OCI-LY7 (cell line): ENCODE measurements at regions not wholly inside any gene's neighbourhood (a gene's known extent, or its start where the extent isn't known, plus 50 kb on each side); places are given as distances from the start of the nearest gene placed in this dataset.

Source experiments
- EZH2phosphoT487 ChIP-seq: fragments of 200-600 bp; sonication (generic); IDR thresholded peaks from 2 replicates; pipeline ENCODE4 v1.6.1; 2018; ENCODE audit warnings: low read depth, borderline replicate concordance, mild to moderate bottlenecking, mixed run types, antibody characterized with exemption, low read length, moderate library complexity, mixed read lengths
- TF ChIP-seq, protein P1 (sequence below): fragments of 200-600 bp; sonication (generic); conservative IDR thresholded peaks from 2 replicates; pipeline ENCODE4 v1.5.1; 2014; ENCODE audit warnings: mild to moderate bottlenecking, antibody characterized with exemption, low read length, moderate library complexity, mixed read lengths

DNA sequence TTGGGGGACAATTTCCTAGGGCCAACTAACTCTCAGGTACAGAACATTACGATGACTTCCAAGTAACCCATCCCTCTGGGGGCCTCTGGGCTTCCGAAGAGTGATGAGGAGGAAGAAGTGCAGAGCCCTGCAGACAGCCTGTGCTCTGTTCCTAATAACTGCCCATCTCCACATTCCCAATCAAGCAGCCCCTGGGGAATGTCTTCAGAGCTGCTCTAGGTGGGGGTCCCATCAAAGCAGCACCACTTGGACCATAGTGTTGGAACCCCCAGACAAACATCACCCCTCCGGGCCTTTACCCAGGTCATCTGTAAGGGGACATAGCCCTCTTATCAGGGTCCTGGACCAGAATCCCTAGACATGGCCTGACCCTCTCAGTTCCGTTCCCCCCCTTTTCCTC, 357.3 kb downstream of the NPHP4 start:
- no peak for TF ChIP-seq EZH2phosphoT487
- TF ChIP-seq, protein P1, sequence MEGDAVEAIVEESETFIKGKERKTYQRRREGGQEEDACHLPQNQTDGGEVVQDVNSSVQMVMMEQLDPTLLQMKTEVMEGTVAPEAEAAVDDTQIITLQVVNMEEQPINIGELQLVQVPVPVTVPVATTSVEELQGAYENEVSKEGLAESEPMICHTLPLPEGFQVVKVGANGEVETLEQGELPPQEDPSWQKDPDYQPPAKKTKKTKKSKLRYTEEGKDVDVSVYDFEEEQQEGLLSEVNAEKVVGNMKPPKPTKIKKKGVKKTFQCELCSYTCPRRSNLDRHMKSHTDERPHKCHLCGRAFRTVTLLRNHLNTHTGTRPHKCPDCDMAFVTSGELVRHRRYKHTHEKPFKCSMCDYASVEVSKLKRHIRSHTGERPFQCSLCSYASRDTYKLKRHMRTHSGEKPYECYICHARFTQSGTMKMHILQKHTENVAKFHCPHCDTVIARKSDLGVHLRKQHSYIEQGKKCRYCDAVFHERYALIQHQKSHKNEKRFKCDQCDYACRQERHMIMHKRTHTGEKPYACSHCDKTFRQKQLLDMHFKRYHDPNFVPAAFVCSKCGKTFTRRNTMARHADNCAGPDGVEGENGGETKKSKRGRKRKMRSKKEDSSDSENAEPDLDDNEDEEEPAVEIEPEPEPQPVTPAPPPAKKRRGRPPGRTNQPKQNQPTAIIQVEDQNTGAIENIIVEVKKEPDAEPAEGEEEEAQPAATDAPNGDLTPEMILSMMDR: no peak
